Activated CD8-positive, alpha-beta T cell treated with anti-CD3 and anti-CD28 coated beads for 36 hours (primary cell): ENCODE measurements at regions not wholly inside any gene's neighbourhood (a gene's known extent, or its start where the extent isn't known, plus 50 kb on each side); places are given as distances from the start of the nearest gene placed in this dataset.

ENCODE experiments used
- ATAC-seq: fragments of 200-7000 bp; cut with Tn5 transposase; one replicate; pipeline ENCODE4 v1.10.0; 2021; ENCODE audit warnings: mild to moderate bottlenecking, moderate library complexity
- CTCF ChIA-PET: fragments of 350-600 bp; sonication (Branson Sonifier 250); formaldehyde crosslinking; loops from one replicate; lab custom pipeline; 2021; ENCODE audit warnings: antibody characterized with exemption; lab: Charles Lee
- POLR2A ChIA-PET: fragments of 350-600 bp; sonication (Branson Sonifier 250); formaldehyde crosslinking; loops from one replicate; lab custom pipeline; 2021; ENCODE audit warnings: antibody characterized with exemption; lab: Charles Lee
- DNase-seq: peaks from one replicate; pipeline ENCODE4 v3.0.0-alpha.2; 2020
- H3K27ac Mint-ChIP-seq: one replicate; pipeline ENCODE4 v1.8.0; 2021; ENCODE audit warnings: mild to moderate bottlenecking, mixed read lengths
- H3K27me3 Mint-ChIP-seq: one replicate; pipeline ENCODE4 v1.8.0; 2021; ENCODE audit warnings: mixed read lengths
- H3K36me3 Mint-ChIP-seq: one replicate; pipeline ENCODE4 v1.8.0; 2021; ENCODE audit warnings: low read depth, mixed read lengths
- H3K4me1 Mint-ChIP-seq: one replicate; pipeline ENCODE4 v1.8.0; 2021; ENCODE audit warnings: low read depth, mixed read lengths
- H3K4me3 Mint-ChIP-seq: one replicate; pipeline ENCODE4 v1.8.0; 2021; ENCODE audit warnings: mild to moderate bottlenecking, moderate library complexity, mixed read lengths
- H3K9me3 Mint-ChIP-seq: one replicate; pipeline ENCODE4 v1.8.0; 2021; ENCODE audit warnings: mixed read lengths
- CTCF ChIP-seq: fragments of 200-600 bp; IDR thresholded peaks from one replicate; pipeline ENCODE4 v1.8.0; 2022; ENCODE audit warnings: antibody characterized with exemption, mild to moderate bottlenecking
- intact Hi-C: fragments of 100-400 bp; cut with micrococcal nuclease; formaldehyde crosslinking; loops from one replicate; pipeline ENCODE4 v1.10.0; 2022

GRCh38 chr15:48064421-48064820 lies 56.4 kb upstream of the SLC24A5 start:
- ATAC-seq (no peak), DNase-seq (no peak)
- H3K9me3 Mint-ChIP-seq = no peaks in the 10 kb centered on the region
- ChIA-PET CTCF (no interaction called here), POLR2A (no interaction called here)
- peaks cover 2% of the 10 kb centered on the region for H3K27me3 Mint-ChIP-seq
- no peaks in the 10 kb centered on the region for H3K4me1 Mint-ChIP-seq
- intact Hi-C loops = no loop called here
- no peak overlapping the region for H3K27ac Mint-ChIP-seq
- no peak overlapping the region for H3K4me3 Mint-ChIP-seq
- no peak for TF ChIP-seq CTCF
- H3K36me3 Mint-ChIP-seq = no peaks in the 10 kb centered on the region

GRCh38 chr15:48066456-48066855 lies 54.3 kb upstream of the SLC24A5 start:
- TF ChIP-seq CTCF = no peak
- DNase-seq = no peak
- ChIA-PET POLR2A (no interaction called here), CTCF (no interaction called here)
- ATAC-seq = no peak
- Mint-ChIP-seq H3K36me3 (no peaks in the 10 kb centered on the region), H3K27me3 (peaks cover 2% of the 10 kb centered on the region), H3K4me1 (no peaks in the 10 kb centered on the region), H3K9me3 (no peaks in the 10 kb centered on the region), H3K27ac (no peak overlapping the region), H3K4me3 (no peak overlapping the region)
- intact Hi-C loops = no loop called here
